AG04450 (cell line): ENCODE measurements at regions not wholly inside any gene's neighbourhood (a gene's known extent, or its start where the extent isn't known, plus 50 kb on each side); places are given as distances from the start of the nearest gene placed in this dataset.
"Not testable (repeated sequence)": the region's sequence is repeated elsewhere in the genome, so short reads cannot be mapped to it uniquely, and the experiment has no call there.

ENCODE experiments used
- CTCF ChIA-PET: fragments of 300-600, 350-600 bp; formaldehyde crosslinking; extraction: SDS; loops from one replicate; lab custom pipeline; 2022; ENCODE audit warnings: antibody characterized with exemption, inconsistent platforms; lab: Charles Lee
- POLR2A ChIA-PET: fragments of 350-600 bp; formaldehyde crosslinking; extraction: SDS; loops from one replicate; lab custom pipeline; 2021; ENCODE audit warnings: antibody characterized with exemption, inconsistent platforms; lab: Yijun Ruan, JAX
- DNase-seq: peaks from one replicate; pipeline ENCODE4 v3.0.0-alpha.2; 2011; ENCODE audit warnings: low read depth, low spot score
- H3K27ac ChIP-seq: one replicate; pipeline ENCODE4 v1.5.1; 2012; ENCODE audit warnings: low read depth, low read length, control low read depth
- H3K27me3 ChIP-seq: one replicate; pipeline ENCODE4 v1.6.0; 2012; ENCODE audit warnings: low read length; ENCODE audit not compliant: control insufficient read depth, insufficient read depth
- H3K4me3 ChIP-seq: 2 replicates; pipeline ENCODE4 v1.5.1; 2011; ENCODE audit warnings: mild to moderate bottlenecking, low read depth, low read length, control low read depth
- H3K9me3 ChIP-seq: 2 replicates; pipeline ENCODE4 v1.5.1; 2012; ENCODE audit warnings: low read length; ENCODE audit not compliant: control insufficient read depth, insufficient read depth
- CTCF ChIP-seq: IDR thresholded peaks from 2 replicates; pipeline ENCODE4 v1.5.1; 2011; ENCODE audit warnings: low read depth, low read length, control low read depth, inconsistent platforms

- TF ChIP-seq CTCF: no peak
- Histone ChIP-seq H3K27ac (no peak overlapping the region), H3K27me3 (no peaks in the 10 kb centered on the region), H3K9me3 (no peaks in the 10 kb centered on the region), H3K4me3 (no peak overlapping the region)
- ChIA-PET CTCF (no interaction called here), POLR2A (no interaction called here)
- no peak for DNase-seq
Observed at GRCh38 chr12:78571953-78572352, 292.6 kb upstream of the SYT1 start.

DNA sequence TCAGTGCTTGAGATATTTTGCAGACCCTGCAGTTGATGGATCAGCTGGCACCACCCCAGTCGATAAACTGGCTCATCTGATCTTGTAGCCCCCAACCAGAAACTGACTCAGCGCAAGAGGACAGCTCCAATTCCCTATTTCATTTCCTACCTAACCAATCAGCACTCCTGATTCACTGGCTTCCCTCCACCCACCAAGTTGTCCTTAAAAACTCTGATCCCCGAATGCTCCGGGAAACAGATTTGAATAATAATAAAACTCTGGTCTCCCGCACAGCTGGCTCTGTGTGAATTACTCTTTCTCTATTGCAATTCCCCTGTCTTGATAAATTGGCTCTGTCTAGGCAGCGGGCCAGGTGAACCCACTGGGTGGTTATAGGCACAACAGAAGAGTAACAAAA lies 289.4 kb upstream of the SYT1 start:
- POLR2A ChIA-PET, H3K9me3 ChIP-seq, H3K4me3 ChIP-seq, H3K27ac ChIP-seq, DNase-seq, H3K27me3 ChIP-seq, CTCF ChIA-PET: not testable (repeated sequence)

GRCh38 chr12:78579846-78580245 lies 284.7 kb upstream of the SYT1 start:
- no peak overlapping the region for H3K4me3 ChIP-seq
- no peak for DNase-seq
- no peak overlapping the region for H3K27ac ChIP-seq
- H3K27me3 ChIP-seq: no peaks in the 10 kb centered on the region
- CTCF ChIA-PET: no interaction called here
- no peaks in the 10 kb centered on the region; the same call in 1 of the 2 replicates for H3K9me3 ChIP-seq
- POLR2A ChIA-PET: no interaction called here
- TF ChIP-seq CTCF: no peak

GRCh38 chr12:78580296-78580695 lies 284.3 kb upstream of the SYT1 start:
- DNase-seq: no peak
- no peaks in the 10 kb centered on the region; the same call in 1 of the 2 replicates for H3K9me3 ChIP-seq
- H3K27me3 ChIP-seq: no peaks in the 10 kb centered on the region
- H3K4me3 ChIP-seq: no peak overlapping the region
- ChIA-PET POLR2A (no interaction called here), CTCF (no interaction called here)
- no peak for TF ChIP-seq CTCF
- H3K27ac ChIP-seq: no peak overlapping the region

GRCh38 chr12:78584695-78585094 lies 279.9 kb upstream of the SYT1 start:
- ChIA-PET POLR2A (no interaction called here), CTCF (interaction anchor here (0.7 to 1.4 kb wide), 3 partner anchors 191 to 590 kb away, joined by 3 to 4 read pairs (median 3); no protein-coding TSS in a partner anchor)
- Histone ChIP-seq H3K4me3 (no peak overlapping the region), H3K27me3 (no peaks in the 10 kb centered on the region), H3K9me3 (peaks cover 8% of the 10 kb centered on the region), H3K27ac (no peak overlapping the region)
- DNase-seq: no peak
- peak; percentile 41 for TF ChIP-seq CTCF

DNA sequence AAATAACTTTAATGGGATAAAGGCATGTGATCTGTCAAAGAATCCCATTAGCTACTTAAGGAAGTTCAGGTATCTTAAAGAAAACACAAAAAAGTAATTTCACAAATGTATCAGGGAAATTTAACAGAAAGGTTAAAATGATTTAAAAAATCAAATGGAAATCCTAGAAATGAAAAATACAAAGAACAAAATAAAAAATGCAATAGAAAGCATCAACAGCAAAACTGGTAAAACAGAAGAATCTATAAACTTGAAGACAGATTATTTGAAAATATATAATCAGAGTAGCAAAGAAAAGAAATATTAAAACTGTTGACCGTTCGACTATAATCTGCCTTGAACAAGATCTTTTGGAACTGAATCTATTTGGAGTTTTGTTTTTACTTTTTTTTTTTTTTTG lies 279.4 kb upstream of the SYT1 start:
- peaks cover 8% of the 10 kb centered on the region for H3K9me3 ChIP-seq
- no peak overlapping the region for H3K27ac ChIP-seq
- TF ChIP-seq CTCF: no peak
- H3K27me3 ChIP-seq: no peaks in the 10 kb centered on the region
- CTCF ChIA-PET: interaction anchor here (0.6 to 1.4 kb wide), 2 partner anchors 137 to 590 kb away, joined by 3 read pairs; no protein-coding TSS in a partner anchor
- POLR2A ChIA-PET: no interaction called here
- DNase-seq: no peak
- H3K4me3 ChIP-seq: no peak overlapping the region
